Frontal cortex (tissue), 3 donors: ENCODE measurements at regions not wholly inside any gene's neighbourhood (a gene's known extent, or its start where the extent isn't known, plus 50 kb on each side); places are given as distances from the start of the nearest gene placed in this dataset.
"Not testable (repeated sequence)": the region's sequence is repeated elsewhere in the genome, so short reads cannot be mapped to it uniquely, and the experiment has no call there.

ENCODE experiments used
- DNase-seq, 2 donors: peaks; one replicate each; pipeline ENCODE4 v3.0.0; 2012; ENCODE audit warnings: low spot score in 2 of 2
- FAIRE-seq: peaks from 2 replicates; lab custom pipeline; 2012; peaks lifted over from hg19 to GRCh38; lab: Jason Lieb, UNC
- donor health status: control.
- donor health status: control.
- donor health status: control.

GRCh38 chr7:25430200-25430931 is 202.1 kb upstream of the NPVF start:
- no peak for DNase-seq
- no peak for FAIRE-seq

DNA sequence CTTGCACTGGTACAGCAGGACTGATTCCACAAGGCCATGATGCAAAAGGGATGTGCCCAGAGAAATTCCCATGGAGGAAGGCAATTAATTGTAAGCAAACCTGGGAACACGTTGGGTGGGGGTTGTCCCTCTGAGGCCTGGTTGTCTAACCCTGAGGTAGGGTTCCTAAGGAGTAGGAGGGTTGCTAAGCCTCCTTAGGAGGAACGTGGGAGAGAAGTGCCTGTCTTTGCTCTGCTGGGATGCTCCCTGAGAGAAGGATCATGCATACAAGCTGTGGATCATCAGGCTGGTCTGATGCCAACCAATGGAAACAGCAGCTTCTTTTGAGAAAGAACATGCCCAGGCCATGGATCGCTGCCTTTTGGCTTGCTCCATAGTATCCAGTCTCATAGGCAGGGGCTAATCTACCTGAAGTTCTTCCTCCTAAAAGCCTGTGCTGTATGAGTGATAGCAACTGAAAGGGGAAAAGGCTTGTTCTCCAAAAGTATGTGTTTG is 203.7 kb upstream of the NPVF start:
- no peak for DNase-seq

GRCh38 chr7:25432807-25433206 is 204.5 kb upstream of the NPVF start:
- FAIRE-seq (no peak), DNase-seq (no peak)

More for the DNA sequence above, 203.7 kb upstream of the NPVF start:
- no peak for FAIRE-seq

GRCh38 chr7:25436413-25436812 is 208.1 kb upstream of the NPVF start:
- DNase-seq (no peak), FAIRE-seq (no peak)

GRCh38 chr7:25437308-25437707 is 209.0 kb upstream of the NPVF start:
- DNase-seq (no peak), FAIRE-seq (no peak)

DNA sequence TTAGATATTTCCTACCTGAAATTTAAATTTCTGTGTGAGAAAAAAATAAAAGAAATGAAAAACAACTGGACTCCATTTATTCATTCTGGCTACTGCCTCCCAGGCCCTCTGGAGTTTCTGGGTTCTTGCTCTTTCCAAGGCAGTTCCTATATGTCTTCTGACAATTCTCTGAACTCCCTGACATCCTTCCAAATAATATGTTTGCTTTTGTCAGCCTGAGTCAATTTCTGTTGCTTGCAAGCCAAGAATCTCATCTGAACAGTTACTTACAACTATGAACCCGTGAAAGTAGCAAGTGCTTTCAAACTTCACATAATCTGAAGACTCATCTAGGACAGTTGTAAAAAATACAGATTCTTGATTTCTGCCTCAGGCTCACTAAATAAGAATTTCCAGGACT is 216.7 kb upstream of the NPVF start:
- FAIRE-seq: no peak
- no peak for DNase-seq

DNA sequence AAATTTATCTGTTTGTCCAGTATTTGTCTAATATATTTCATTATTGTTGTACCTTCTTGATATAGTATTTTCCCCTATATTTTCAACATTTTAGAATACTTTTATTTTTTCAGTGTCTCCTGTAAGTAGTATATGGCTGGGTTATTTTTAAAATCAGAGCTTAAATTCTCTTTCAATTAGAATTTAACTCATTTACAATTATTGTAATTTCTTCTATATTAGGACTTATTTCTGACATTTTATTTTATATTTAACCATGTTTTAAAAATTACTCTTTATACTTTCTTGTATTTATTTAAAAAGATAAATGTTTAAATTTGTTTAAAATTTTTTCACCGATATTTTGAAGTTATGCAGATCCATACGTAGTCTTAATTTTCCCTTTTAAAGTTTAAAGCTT is 220.0 kb upstream of the NPVF start:
- FAIRE-seq: peak; percentile 96
- DNase-seq: no peak

- DNase-seq (no peak), FAIRE-seq (no peak)
Measured at GRCh38 chr7:25454020-25454419, 225.7 kb upstream of the NPVF start.

DNA sequence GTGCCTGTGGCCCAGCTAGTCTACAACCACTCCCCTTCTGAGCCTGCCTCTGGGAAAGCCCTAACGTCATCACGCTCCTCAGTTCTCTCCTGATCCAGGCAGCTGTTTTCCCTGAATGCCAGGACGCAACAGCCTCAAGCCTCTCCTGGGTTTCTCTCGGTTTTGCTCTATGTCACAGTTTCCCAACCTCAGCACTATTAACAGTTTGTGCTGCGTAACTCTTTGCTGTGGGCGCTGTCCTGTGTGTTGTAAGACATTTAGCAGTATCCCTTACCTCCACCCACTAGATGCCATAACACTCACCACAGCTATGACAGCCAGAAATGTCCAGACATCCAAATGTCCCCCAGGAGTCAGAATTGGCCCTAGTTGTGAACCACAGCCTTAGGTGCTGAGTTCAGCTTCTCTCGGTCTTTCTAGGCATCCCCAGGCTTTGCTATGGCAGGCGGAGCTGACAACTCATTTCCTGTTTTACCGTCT is 226.3 kb upstream of the NPVF start:
- FAIRE-seq: no peak
- no peak for DNase-seq

GRCh38 chr7:25455683-25456251 is 227.5 kb upstream of the NPVF start:
- DNase-seq (no peak), FAIRE-seq (no peak)

- DNase-seq (no peak), FAIRE-seq (no peak)
Measured at GRCh38 chr7:25456467-25457171, 228.3 kb upstream of the NPVF start.

DNA sequence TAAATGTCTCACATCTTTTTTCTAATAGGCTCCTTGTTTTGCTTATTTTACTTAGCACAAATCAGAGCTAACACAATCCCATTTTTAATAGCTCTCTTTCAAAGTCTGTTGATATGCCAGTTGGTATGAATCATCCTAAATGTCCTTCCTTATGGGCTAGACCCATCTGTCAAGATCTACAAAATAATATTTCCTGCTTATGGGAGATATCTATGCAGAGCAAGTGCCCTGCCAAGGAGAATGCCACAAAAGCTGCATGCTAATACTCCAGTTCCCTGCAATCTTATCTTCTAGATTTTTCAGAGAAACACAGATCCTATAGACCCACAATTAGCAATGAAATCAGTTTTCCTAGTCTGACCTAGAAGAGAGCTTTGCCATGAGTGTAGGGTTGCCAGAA is 230.8 kb upstream of the NPVF start:
- DNase-seq: no peak
- FAIRE-seq: no peak

DNA sequence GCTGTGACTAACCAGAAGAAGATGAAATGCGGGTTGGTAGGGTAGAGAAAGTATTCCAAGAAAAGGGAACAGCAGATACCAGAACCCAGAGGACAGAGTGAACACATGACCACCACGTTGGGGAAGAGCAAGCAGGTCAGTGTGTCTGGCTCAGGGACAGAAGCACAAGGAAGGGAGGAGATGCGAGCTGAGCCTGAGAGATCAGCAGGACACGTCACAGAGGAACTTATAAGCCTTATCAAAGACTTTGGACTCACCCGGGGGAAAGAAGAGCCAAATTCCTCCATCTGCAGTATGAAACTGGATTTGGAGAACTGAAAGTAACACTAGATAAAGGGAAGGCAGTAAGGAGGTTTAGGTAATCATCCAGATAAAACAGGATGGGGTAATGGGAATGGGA is 232.1 kb upstream of the NPVF start:
- DNase-seq (no peak), FAIRE-seq (no peak)

DNA sequence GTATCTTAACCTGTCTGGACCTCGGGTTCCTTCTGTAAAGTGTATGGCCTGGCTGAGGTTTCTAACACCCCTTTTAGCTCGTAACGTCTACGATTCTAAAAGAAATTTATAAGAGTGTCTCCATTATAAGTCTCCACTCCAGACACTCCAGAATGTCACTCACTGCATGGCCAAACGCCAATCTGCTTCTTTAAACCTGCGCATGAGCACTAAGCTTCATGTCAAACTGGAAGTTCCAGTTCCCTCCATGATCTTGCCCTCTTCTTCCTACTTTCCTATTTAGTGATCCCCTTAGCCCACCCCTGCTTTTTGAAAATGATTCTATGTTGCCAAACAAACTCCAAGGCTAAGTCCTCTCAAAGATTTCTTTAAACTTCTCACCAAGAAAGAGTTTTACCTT is 241.4 kb upstream of the NPVF start:
- FAIRE-seq (no peak), DNase-seq (no peak)

DNA sequence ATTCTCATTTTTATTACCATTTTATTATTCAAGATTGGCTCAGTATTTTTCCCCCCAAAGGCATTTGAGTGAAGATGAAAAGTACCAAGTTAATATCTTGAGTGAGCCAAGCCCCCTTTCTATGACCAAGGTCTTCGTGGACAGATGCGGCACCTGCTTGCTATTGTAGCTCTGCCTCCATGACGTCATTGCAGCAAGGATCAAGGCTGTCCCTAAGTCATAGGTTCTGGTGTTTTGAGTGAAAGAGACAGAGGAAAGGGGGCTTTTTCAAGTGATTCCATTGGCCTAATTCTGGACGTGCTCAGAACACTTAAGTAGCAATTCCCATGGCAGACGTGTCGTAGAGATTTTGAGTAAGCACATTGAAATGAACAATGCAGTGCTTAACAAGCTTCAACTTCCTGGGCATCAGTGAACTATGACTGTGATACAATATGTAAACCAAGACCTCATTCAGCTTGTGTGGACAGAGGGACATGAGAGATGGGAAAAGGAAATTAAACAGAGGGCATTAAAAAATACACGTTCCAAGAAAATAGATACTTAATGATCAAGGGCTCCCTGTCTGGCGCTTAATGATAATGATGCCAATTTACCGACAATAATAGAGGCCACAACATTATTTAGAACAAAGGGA is 248.7 kb upstream of the NPVF start:
- DNase-seq: no peak
- no peak for FAIRE-seq

DNA sequence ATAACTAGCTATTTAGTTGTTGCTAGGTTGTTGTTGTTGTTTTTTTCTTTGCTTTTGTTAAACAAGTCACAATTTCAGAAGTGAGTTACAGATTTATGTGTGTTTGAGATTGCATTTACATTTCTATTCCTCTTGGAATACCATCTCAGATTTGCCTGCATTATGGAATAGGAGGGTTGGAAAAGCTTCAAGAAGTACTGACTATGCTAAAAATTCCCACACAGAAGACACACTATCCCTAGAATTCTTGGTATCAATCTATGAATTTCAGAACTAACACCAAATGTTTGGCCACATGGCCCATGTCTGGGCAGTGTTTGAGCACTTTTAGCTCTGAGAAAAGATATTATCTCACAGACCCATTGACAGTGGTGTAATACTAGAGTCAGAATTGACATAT is 249.9 kb upstream of the NPVF start:
- not testable (repeated sequence) for FAIRE-seq, DNase-seq

DNA sequence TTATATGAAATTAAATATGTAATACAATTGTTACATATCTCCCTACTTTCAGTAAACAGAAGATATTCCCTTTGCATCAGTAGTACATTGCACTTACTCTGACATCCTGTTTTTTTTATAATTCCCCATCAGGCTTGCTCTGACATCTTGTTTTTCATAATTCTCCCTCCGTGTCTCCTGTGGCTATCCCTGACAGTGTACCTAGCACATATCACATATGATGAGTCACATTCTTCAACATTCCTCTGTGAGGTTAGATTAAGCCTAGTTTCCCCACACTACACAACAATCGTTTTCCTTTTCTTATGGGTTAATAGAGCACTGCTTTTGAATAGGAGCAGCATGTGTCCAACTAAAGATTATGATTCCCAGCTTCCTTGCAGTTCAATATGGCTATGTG is 250.6 kb upstream of the NPVF start:
- no peak for FAIRE-seq

GRCh38 chr7:25481891-25482290 is 253.6 kb upstream of the NPVF start:
- no peak for DNase-seq
- FAIRE-seq: no peak

More for the DNA sequence above, 250.6 kb upstream of the NPVF start:
- no peak for DNase-seq

DNA sequence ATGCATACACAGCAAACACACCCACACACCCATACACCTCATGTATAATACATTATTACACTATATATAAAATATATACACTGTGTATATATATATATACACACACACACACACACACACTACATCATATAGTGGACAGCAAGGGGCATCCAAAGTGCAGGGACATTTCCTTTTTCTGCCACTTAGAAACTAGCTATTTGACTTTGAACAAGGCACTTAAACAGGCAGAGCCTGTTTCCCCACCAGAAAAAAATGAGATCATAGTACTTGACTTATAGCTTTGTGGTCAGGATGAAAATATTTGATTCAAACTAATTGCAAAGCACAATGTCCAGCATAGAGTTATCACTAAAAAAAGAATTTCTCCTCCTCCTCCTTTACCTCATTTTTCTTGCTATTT is 254.3 kb upstream of the NPVF start:
- DNase-seq: no peak

DNA sequence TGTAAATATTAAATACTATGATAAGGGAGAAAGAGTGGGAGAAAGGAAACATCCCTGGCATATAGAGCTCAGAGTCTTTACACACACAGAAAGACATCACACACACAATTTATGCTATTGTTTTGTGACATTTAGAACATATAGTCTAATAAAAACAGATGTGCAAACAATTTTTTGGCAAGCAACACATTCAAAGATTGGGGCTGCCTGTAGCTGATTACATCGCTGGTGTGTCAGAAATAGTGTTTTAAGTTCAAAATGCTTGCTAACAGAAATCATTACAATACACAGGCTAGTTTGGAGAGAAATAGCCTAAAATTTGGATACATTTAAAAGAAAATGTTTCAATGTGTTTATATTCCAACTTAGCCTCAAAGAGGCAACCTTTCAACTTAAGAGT is 256.7 kb upstream of the NPVF start:
- DNase-seq (no peak), FAIRE-seq (no peak)

More for the DNA sequence above, 254.3 kb upstream of the NPVF start:
- no peak for FAIRE-seq

- no peak for FAIRE-seq
- no peak for DNase-seq
Measured at GRCh38 chr7:25486656-25487055, 258.4 kb upstream of the NPVF start.
